Keratinocyte (primary cell): ENCODE measurements at regions not wholly inside any gene's neighbourhood (a gene's known extent, or its start where the extent isn't known, plus 50 kb on each side); places are given as distances from the start of the nearest gene placed in this dataset.
A peak's percentile ranks its signal among the peaks of the same experiment; 100 is the strongest.

ENCODE experiments used
- DNase-seq: peaks from one replicate; pipeline ENCODE4 v3.0.0-alpha.2; 2011; ENCODE audit warnings: low read depth, missing footprints, low spot score
- FAIRE-seq: peaks from 2 replicates; lab custom pipeline; 2011; peaks lifted over from hg19 to GRCh38; lab: Jason Lieb, UNC
- H2AFZ ChIP-seq: 2 replicates; pipeline ENCODE4 v1.6.0; 2012; ENCODE audit warnings: low read length, control low read depth, inconsistent platforms; ENCODE audit not compliant: control insufficient read depth
- H3K27ac ChIP-seq: 2 replicates; pipeline ENCODE4 v1.5.1; 2011; ENCODE audit warnings: low read length; ENCODE audit not compliant: control insufficient read depth, insufficient read depth
- H3K27me3 ChIP-seq: 3 replicates; pipeline ENCODE4 v1.6.0; 2011; ENCODE audit warnings: low read length; ENCODE audit not compliant: control insufficient read depth, insufficient read depth; ENCODE audit errors: extremely low read depth
- H3K36me3 ChIP-seq, 2 experiments: 2 replicates in 1 of 2; 3 replicates in 1 of 2; pipeline ENCODE4 v1.5.1; 2011; ENCODE audit warnings: low read length in 2 of 2, mild to moderate bottlenecking in 1 of 2; ENCODE audit not compliant: control insufficient read depth in 2 of 2, insufficient read depth in 2 of 2; ENCODE audit errors: extremely low read depth in 1 of 2
- H3K4me1 ChIP-seq: 3 replicates; pipeline ENCODE4 v1.5.1; 2011; ENCODE audit warnings: low read length; ENCODE audit not compliant: control insufficient read depth, insufficient read depth; ENCODE audit errors: extremely low read depth
- H3K4me2 ChIP-seq: 3 replicates; pipeline ENCODE4 v1.6.0; 2011; ENCODE audit warnings: low read depth, low read length; ENCODE audit not compliant: control insufficient read depth, insufficient read depth; ENCODE audit errors: extremely low read depth
- H3K4me3 ChIP-seq, 3 experiments: fragments of 200-600 bp in 1 of 3; sonication (generic) in 1 of 3; 2 replicates in 2 of 3; 3 replicates in 1 of 3; pipeline ENCODE4 v1.5.1; 2011 to 2016; ENCODE audit warnings: low read length in 3 of 3, mild to moderate bottlenecking in 3 of 3, control low read depth in 2 of 3, inconsistent platforms in 1 of 3, low read depth in 1 of 3, mixed read lengths in 1 of 3, mixed run types in 1 of 3, moderate library complexity in 1 of 3; ENCODE audit not compliant: control insufficient read depth in 2 of 3, insufficient read depth in 2 of 3; ENCODE audit errors: extremely low read depth in 1 of 3
- H3K79me2 ChIP-seq: 2 replicates; pipeline ENCODE4 v1.6.0; 2012; ENCODE audit warnings: low read length; ENCODE audit not compliant: control insufficient read depth, insufficient read depth
- H3K9ac ChIP-seq: 3 replicates; pipeline ENCODE4 v1.6.0; 2011; ENCODE audit warnings: low read length; ENCODE audit not compliant: control insufficient read depth, insufficient read depth; ENCODE audit errors: extremely low read depth
- H3K9me1 ChIP-seq: 3 replicates; pipeline ENCODE4 v1.6.0; 2011; ENCODE audit warnings: low read length; ENCODE audit not compliant: control insufficient read depth, insufficient read depth; ENCODE audit errors: extremely low read depth
- H3K9me3 ChIP-seq: 2 replicates; pipeline ENCODE4 v1.5.1; 2012; ENCODE audit warnings: low read depth, low read length; ENCODE audit not compliant: control insufficient read depth
- H4K20me1 ChIP-seq: 3 replicates; pipeline ENCODE4 v1.6.0; 2011; ENCODE audit warnings: low read length; ENCODE audit not compliant: control insufficient read depth, insufficient read depth; ENCODE audit errors: extremely low read depth
- CTCF ChIP-seq, 3 experiments: IDR thresholded peaks in 1 of 3; conservative IDR thresholded peaks in 1 of 3; optimal IDR thresholded peaks in 1 of 3; 2 replicates in 2 of 3; 3 replicates in 1 of 3; pipeline versions ENCODE3 to v1.5.1; 2011; ENCODE audit warnings: low read length in 3 of 3, mild to moderate bottlenecking in 3 of 3, moderate library complexity in 2 of 3, control low read depth in 1 of 3, inconsistent platforms in 1 of 3; ENCODE audit not compliant: insufficient read depth in 2 of 3; ENCODE audit errors: extremely low read depth in 1 of 3
- EZH2 ChIP-seq: IDR thresholded peaks from one replicate; pipeline ENCODE4 v1.6.1; 2012; ENCODE audit warnings: inconsistent platforms, mild to moderate bottlenecking, low read length, moderate library complexity
- dilution Hi-C: fragments of 300-500 bp; cut with MboI; formaldehyde crosslinking; loops from one replicate; pipeline ENCODE4 v1.7.0; 2020; ENCODE audit warnings: low sequenced_read_pairs; ENCODE audit not compliant: extremely low pct_ligation_motif_present

DNA sequence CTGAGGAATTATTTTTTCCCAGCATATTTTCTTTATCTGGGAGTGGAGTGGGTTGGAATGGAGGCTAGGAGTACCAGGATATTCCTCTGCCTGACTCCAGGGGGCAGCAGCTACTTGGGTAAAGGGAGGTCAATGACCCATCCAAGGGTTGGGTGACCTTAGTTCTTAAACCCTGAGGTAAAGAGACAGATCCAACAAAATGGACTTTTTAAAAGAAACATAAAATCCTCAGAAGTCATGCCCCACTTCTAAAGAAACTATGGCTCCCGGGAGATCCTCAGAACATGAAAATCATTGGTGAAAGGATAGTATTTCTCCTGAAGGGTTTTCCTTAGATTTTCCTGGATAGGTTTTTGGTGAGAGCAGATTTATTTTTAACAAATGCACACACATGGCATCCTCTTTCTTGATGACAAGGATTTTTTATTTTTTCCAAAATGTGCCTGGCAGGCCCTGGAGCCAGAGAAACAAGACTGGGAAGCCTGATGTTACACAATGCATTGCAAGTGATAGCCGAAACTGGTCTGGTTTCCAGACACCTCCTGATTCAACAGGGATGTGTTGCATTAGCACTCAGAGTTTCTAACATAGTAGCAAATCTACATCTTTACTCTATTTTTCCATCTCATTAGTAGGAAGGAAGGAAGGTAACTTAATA lies 240.9 kb upstream of the BTBD3 start:
- no peak overlapping the region for H3K27ac ChIP-seq
- dilution Hi-C loops: no loop called here
- H4K20me1 ChIP-seq: no peaks in the 10 kb centered on the region
- no peak overlapping the region for H3K4me3 ChIP-seq
- TF ChIP-seq CTCF (optimal IDR thresholded peaks at IDR 0.05 in 1 of 3, IDR thresholded peaks at IDR 0.05 in 1 of 3, conservative IDR thresholded peaks at IDR 0.05 in 1 of 3; ENCODE audit: extremely low read depth in 1 of 3, insufficient read depth in 2 of 3, low read length in 3 of 3): peak; percentile 79 to 89 (median 82)
- TF ChIP-seq EZH2: no peak
- FAIRE-seq: peak; percentile 57
- H3K4me1 ChIP-seq: no peaks in the 10 kb centered on the region
- no peak overlapping the region for H2AFZ ChIP-seq
- H3K9me1 ChIP-seq: no peaks in the 10 kb centered on the region
- no peaks in the 10 kb centered on the region for H3K9me3 ChIP-seq
- H3K4me2 ChIP-seq: no peak overlapping the region
- H3K79me2 ChIP-seq: no peaks in the 10 kb centered on the region
- H3K27me3 ChIP-seq: no peaks in the 10 kb centered on the region
- H3K9ac ChIP-seq: no peak overlapping the region
- no peaks in the 10 kb centered on the region for H3K36me3 ChIP-seq
- DNase-seq: no peak

- Histone ChIP-seq H3K79me2 (no peaks in the 10 kb centered on the region), H4K20me1 (no peaks in the 10 kb centered on the region), H3K4me3 (no peak overlapping the region), H3K9me3 (no peaks in the 10 kb centered on the region), H3K4me1 (no peaks in the 10 kb centered on the region), H3K9me1 (no peaks in the 10 kb centered on the region), H3K27ac (no peak overlapping the region), H3K9ac (no peak overlapping the region), H2AFZ (no peak overlapping the region), H3K36me3 (no peaks in the 10 kb centered on the region), H3K27me3 (no peaks in the 10 kb centered on the region), H3K4me2 (no peak overlapping the region)
- FAIRE-seq: no peak
- dilution Hi-C loops: no loop called here
- DNase-seq: no peak
- TF ChIP-seq CTCF (optimal IDR thresholded peaks at IDR 0.05 in 1 of 3, IDR thresholded peaks at IDR 0.05 in 1 of 3, conservative IDR thresholded peaks at IDR 0.05 in 1 of 3; ENCODE audit: extremely low read depth in 1 of 3, insufficient read depth in 2 of 3, low read length in 3 of 3) (no peak), EZH2 (no peak)
These were observed 240.3 kb upstream of the BTBD3 start for GRCh38 chr20:11677428-11677827.
